KOPT-K1 (cell line): ENCODE measurements at regions not wholly inside any gene's neighbourhood (a gene's known extent, or its start where the extent isn't known, plus 50 kb on each side); places are given as distances from the start of the nearest gene placed in this dataset.
"Not testable (repeated sequence)": the region's sequence is repeated elsewhere in the genome, so short reads cannot be mapped to it uniquely, and the experiment has no call there.

ENCODE experiments used
- H3K27ac ChIP-seq: fragments of 200-600 bp; sonication (generic); 2 replicates; pipeline ENCODE4 v1.5.1; 2016; ENCODE audit warnings: antibody characterized with exemption, mild to moderate bottlenecking, low read depth, low read length; ENCODE audit not compliant: poor library complexity, severe bottlenecking
- H3K36me3 ChIP-seq: fragments of 200-600 bp; sonication (generic); 2 replicates; pipeline ENCODE4 v1.5.1; 2017; ENCODE audit warnings: antibody characterized with exemption, mild to moderate bottlenecking, low read length, moderate library complexity; ENCODE audit not compliant: insufficient read depth
- H3K9me3 ChIP-seq: fragments of 200-600 bp; sonication (generic); 2 replicates; pipeline ENCODE4 v1.5.1; 2017; ENCODE audit warnings: antibody characterized with exemption, low read length, mild to moderate bottlenecking; ENCODE audit not compliant: insufficient read depth, poor library complexity, severe bottlenecking

- Histone ChIP-seq H3K36me3 (no peaks in the 10 kb centered on the region), H3K9me3 (no peaks in the 10 kb centered on the region), H3K27ac (no peak overlapping the region)
These were observed 358.2 kb downstream of the ADGRL2 start for GRCh38 chr1:82158981-82159380.

- Histone ChIP-seq H3K27ac (no peak overlapping the region), H3K36me3 (no peaks in the 10 kb centered on the region), H3K9me3 (no peaks in the 10 kb centered on the region)
These were observed 353.7 kb downstream of the ADGRL2 start for GRCh38 chr1:82154219-82154970.

GRCh38 chr1:82153752-82154151 lies 353.0 kb downstream of the ADGRL2 start:
- no peaks in the 10 kb centered on the region for H3K36me3 ChIP-seq
- no peak overlapping the region for H3K27ac ChIP-seq
- H3K9me3 ChIP-seq = no peaks in the 10 kb centered on the region

- Histone ChIP-seq H3K9me3 (no peaks in the 10 kb centered on the region), H3K27ac (no peak overlapping the region), H3K36me3 (no peaks in the 10 kb centered on the region)
These were observed 352.5 kb downstream of the ADGRL2 start for GRCh38 chr1:82153272-82153629.

DNA sequence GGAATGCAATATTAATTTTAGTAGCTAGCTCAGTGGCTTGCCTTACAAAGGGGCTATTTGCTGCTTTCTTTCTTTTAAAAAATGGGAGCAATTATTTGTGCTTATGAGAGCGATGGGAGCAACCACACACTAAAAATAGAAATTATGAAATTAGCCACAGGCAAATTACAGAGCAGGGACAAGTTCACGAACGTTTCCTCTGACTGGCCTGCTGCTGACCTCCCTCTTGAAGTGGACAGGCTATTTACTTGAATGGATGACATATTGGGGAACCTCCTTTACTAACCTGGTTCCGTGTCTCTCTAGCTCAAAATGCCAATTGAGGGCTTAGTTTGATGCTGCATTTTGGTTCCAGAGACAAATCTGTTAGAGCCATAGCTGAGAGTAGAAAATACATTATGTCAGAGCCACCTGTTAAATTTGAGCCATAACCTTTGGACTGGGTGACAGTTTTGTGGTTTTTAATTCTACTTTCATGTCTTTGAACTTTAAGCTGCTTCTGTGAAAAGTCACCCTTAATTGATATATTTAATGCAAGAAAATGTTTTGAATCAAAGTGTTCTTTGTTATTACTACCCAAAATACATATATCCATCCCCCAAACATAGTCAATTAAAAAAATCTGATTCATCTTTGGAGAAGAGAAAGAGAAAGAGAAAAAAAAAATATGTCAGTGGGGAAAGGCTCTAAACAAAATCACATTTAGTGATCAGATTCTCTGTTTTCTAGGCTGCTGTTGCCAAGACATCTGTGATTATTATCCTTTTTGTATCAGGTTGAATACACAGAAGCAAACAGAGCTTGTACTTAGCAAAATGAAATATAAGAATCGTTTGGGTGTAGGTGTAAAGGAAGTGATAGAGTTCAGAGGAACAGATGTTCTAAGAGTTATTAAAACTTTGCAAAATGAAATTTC lies 351.9 kb downstream of the ADGRL2 start:
- Histone ChIP-seq H3K27ac (no peak overlapping the region), H3K36me3 (no peaks in the 10 kb centered on the region), H3K9me3 (no peaks in the 10 kb centered on the region)

GRCh38 chr1:82145656-82146055 lies 344.9 kb downstream of the ADGRL2 start:
- no peaks in the 10 kb centered on the region for H3K36me3 ChIP-seq
- H3K9me3 ChIP-seq = no peaks in the 10 kb centered on the region
- H3K27ac ChIP-seq = no peak overlapping the region

GRCh38 chr1:82143108-82143833 lies 342.5 kb downstream of the ADGRL2 start:
- Histone ChIP-seq H3K27ac (no peak overlapping the region), H3K9me3 (no peaks in the 10 kb centered on the region), H3K36me3 (no peaks in the 10 kb centered on the region)

DNA sequence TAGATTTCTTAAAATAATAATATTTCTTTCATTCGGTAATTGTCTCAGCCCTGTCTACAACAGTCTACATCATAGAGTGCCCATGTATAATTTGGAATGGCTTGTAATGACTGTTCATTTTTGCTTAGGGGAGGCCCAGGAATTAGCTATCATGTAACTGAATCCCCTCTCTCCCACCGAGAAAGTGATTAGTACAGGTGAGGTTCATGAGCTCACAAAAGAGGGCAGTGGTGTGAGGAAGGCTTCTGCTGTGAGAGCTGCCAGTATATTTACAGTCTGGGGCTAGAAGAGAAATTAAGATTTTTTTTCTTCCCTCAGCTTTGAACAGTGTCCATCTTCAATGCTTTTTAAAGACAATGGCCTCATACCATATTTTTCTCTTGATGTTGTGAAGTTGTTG lies 340.7 kb downstream of the ADGRL2 start:
- Histone ChIP-seq H3K36me3 (no peaks in the 10 kb centered on the region), H3K9me3 (no peaks in the 10 kb centered on the region), H3K27ac (no peak overlapping the region)

DNA sequence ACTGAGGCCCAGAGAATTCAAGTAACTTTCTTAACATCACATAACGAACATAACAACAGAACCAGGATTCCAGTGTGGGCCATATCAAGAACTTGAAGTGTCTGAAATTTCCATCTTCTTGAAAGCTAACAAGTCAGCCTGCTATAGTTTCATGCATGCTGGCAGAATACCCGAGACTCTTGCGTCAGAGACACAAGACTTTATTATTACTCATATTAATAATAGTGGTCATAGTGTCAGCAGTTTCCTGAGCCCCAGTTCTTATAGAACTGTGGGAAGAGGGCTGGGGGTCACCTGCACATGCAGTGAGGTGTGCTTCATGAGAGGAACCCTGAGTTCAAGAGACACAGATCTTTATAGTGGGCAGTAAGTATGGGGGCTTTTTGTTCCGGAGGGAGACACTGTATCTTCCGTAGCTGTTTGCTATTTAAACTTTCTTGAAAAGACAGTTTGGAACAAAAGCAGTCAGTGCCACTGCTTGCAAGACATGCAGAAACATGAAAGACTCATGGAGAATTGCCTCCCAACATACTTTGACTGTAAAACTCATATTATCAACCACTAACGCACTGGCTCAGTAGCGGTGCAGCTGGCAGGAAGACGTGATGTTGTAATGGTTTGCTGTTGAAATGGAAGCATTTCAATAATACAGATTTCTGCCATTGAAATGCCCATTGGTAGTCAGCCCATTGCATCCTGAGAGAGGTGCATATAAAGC lies 339.2 kb downstream of the ADGRL2 start:
- no peak overlapping the region for H3K27ac ChIP-seq
- H3K9me3 ChIP-seq = no peaks in the 10 kb centered on the region
- no peaks in the 10 kb centered on the region for H3K36me3 ChIP-seq

- H3K36me3 ChIP-seq, H3K9me3 ChIP-seq, H3K27ac ChIP-seq: not testable (repeated sequence)
These were observed 335.6 kb downstream of the ADGRL2 start for GRCh38 chr1:82136351-82136750.

DNA sequence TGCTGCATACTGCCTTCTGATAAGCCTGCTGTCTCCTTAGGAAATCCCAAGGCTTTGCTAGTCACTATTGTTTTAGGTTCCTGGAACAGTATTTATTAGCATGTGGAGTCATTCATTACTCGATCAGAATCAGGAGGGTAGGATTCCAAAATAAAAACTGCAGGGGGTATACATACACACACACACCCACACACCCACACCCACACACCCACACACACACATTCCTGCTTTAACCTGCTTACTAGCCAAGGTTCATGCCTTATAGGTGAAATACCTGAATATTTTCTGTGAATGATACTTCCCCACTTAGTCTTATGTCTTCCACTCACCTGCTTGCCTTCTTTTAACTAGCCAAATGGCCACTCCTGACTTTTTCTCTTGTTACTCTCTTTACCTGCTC lies 325.1 kb downstream of the ADGRL2 start:
- Histone ChIP-seq H3K36me3 (no peaks in the 10 kb centered on the region), H3K9me3 (no peaks in the 10 kb centered on the region), H3K27ac (no peak overlapping the region)

- no peaks in the 10 kb centered on the region for H3K36me3 ChIP-seq
- H3K27ac ChIP-seq = no peak overlapping the region
- no peaks in the 10 kb centered on the region for H3K9me3 ChIP-seq
These were observed 324.4 kb downstream of the ADGRL2 start for GRCh38 chr1:82125119-82125518.

GRCh38 chr1:82121421-82121820 lies 320.7 kb downstream of the ADGRL2 start:
- Histone ChIP-seq H3K9me3 (no peaks in the 10 kb centered on the region), H3K36me3 (no peaks in the 10 kb centered on the region), H3K27ac (no peak overlapping the region)

DNA sequence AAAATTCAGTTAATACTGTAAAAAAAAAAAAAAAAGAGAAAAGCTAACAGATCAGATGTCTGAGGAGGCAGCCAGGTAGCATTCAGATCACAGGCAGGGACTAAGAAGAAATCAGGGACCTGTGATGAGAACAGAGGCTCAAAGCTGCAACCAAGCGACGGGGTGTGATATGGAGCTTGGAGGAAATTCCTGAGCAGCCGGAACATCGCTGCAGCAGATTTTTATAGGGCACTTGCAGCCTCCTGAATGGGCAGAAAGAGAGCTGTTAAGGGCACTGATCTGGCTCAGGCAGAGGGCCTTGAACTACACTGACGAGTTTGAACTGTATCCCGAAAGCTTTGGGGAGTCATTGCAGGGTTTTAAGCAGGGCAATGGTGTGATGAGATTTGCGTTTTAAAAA lies 315.4 kb downstream of the ADGRL2 start:
- Histone ChIP-seq H3K36me3 (no peaks in the 10 kb centered on the region), H3K9me3 (no peaks in the 10 kb centered on the region), H3K27ac (no peak overlapping the region)

DNA sequence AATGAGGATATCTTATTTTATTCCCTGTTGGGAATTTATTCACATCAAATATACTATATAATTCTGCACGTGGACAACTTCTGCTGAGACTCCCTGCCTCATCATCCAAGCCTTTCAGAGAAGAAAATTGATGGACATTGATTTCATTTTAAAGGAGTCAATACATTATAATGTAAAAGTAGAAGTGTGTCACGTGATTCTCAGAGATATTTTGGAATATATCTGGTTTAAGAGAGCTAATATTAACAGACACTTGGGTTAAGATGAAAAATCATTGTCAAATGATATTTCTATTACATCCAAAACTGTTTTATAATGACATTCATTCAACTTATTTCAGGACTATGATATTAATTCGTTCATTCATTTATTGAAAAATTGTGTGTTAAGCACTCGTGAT lies 314.2 kb downstream of the ADGRL2 start:
- Histone ChIP-seq H3K9me3 (no peaks in the 10 kb centered on the region), H3K27ac (no peak overlapping the region)

More for the DNA sequence above, 314.2 kb downstream of the ADGRL2 start:
- no peaks in the 10 kb centered on the region for H3K36me3 ChIP-seq
